HCT116 (cell line): ENCODE measurements at regions not wholly inside any gene's neighbourhood (a gene's known extent, or its start where the extent isn't known, plus 50 kb on each side); places are given as distances from the start of the nearest gene placed in this dataset.

ENCODE experiments used
- ATAC-seq: fragments of 200-7000 bp; cut with Tn5 transposase; 2 replicates; pipeline ENCODE4 v1.9.1; 2020; ENCODE audit warnings: mild to moderate bottlenecking, moderate library complexity
- BruUV-seq: library from RNA; stranded (reverse); fragments of 400-500 nt; replicated peaks from 2 replicates; lab custom pipeline; 2021; lab: Mats Ljungman, UMichigan
- CTCF ChIA-PET: fragments of 300-600 bp; sonication (Branson Sonifier 250); formaldehyde crosslinking; loops from one replicate; lab custom pipeline; 2021; ENCODE audit warnings: antibody characterized with exemption; lab: Charles Lee
- POLR2A ChIA-PET: fragments of 300-600, 350-600 bp; sonication (Branson Sonifier 250); formaldehyde crosslinking; loops from one replicate; lab custom pipeline; 2021; ENCODE audit warnings: antibody characterized with exemption; lab: Charles Lee
- RAD21 ChIA-PET, 2 experiments: fragments of 300-600 bp; sonication (Branson Sonifier 250); formaldehyde crosslinking; loops; one replicate each; lab custom pipeline; 2023; ENCODE audit warnings: low total read pairs in 2 of 2; ENCODE audit not compliant: uncharacterized antibody in 2 of 2, unreplicated experiment in 2 of 2, low non-redundant PET in 1 of 2; lab: Charles Lee
- DNase-seq: peaks from one replicate; pipeline ENCODE4 v3.0.0-alpha.2; 2010; ENCODE audit warnings: low read depth, low spot score
- H2AFZ ChIP-seq: fragments of 200-600 bp; shearing (Covaris generic), sonication (generic); 2 replicates; pipeline ENCODE4 v1.6.1; 2017; ENCODE audit warnings: low read depth, mixed run types, mixed read lengths, antibody characterized with exemption, low read length; ENCODE audit not compliant: poor library complexity, severe bottlenecking
- H3K27ac ChIP-seq: 2 replicates; pipeline ENCODE4 v1.5.1; 2012; ENCODE audit warnings: low read depth, low read length
- H3K27me3 ChIP-seq: fragments of 200-600 bp; sonication (generic); 2 replicates; pipeline ENCODE4 v1.6.1; 2016; ENCODE audit warnings: mixed run types, low read length, mixed read lengths; ENCODE audit not compliant: insufficient read depth
- H3K36me3 ChIP-seq, 2 experiments: fragments of 200-500 bp in 1 of 2; fragments of 200-600 bp in 1 of 2; sonication (Bioruptor generic) in 1 of 2; sonication (generic) in 1 of 2; 2 replicates each; pipeline versions ENCODE4 v1.5.1 to v1.6.1; 2014 to 2016; ENCODE audit warnings: low read length in 2 of 2, inconsistent platforms in 1 of 2, mixed read lengths in 1 of 2, mixed run types in 1 of 2; ENCODE audit not compliant: insufficient read depth in 2 of 2, control insufficient read depth in 1 of 2
- H3K4me1 ChIP-seq, 2 experiments: fragments of 200-600 bp in 1 of 2; sonication (generic) in 1 of 2; 2 replicates each; pipeline versions ENCODE4 v1.5.1 to v1.6.1; 2012 to 2017; ENCODE audit warnings: low read length in 2 of 2, inconsistent platforms in 1 of 2, mild to moderate bottlenecking in 1 of 2, mixed read lengths in 1 of 2, mixed run types in 1 of 2, moderate library complexity in 1 of 2; ENCODE audit not compliant: insufficient read depth in 2 of 2, control insufficient read depth in 1 of 2
- H3K4me2 ChIP-seq: fragments of 200-600 bp; sonication (generic); 2 replicates; pipeline ENCODE4 v1.6.1; 2017; ENCODE audit warnings: mixed run types, low read length, mixed read lengths
- H3K4me3 ChIP-seq, 2 experiments: fragments of 200-600 bp in 1 of 2; sonication (generic) in 1 of 2; replicated peaks in 1 of 2; 2 replicates each; pipeline ENCODE4 v1.5.1; 2011 to 2016; ENCODE audit warnings: low read length in 2 of 2, control low read depth in 1 of 2, low read depth in 1 of 2, mild to moderate bottlenecking in 1 of 2, mixed read lengths in 1 of 2, mixed run types in 1 of 2
- H3K79me2 ChIP-seq: fragments of 200-600 bp; sonication (generic); 2 replicates; pipeline ENCODE4 v1.6.1; 2017; ENCODE audit warnings: mild to moderate bottlenecking, mixed run types, low read length, moderate library complexity, mixed read lengths; ENCODE audit not compliant: insufficient read depth
- H3K9ac ChIP-seq: fragments of 200-600 bp; sonication (generic); 2 replicates; pipeline ENCODE4 v1.6.1; 2016; ENCODE audit warnings: low read length, mixed read lengths
- H3K9me2 ChIP-seq: fragments of 200-600 bp; sonication (generic), shearing (Covaris generic); 2 replicates; pipeline ENCODE4 v1.6.1; 2017; ENCODE audit warnings: mixed run types, mild to moderate bottlenecking, moderate library complexity; ENCODE audit not compliant: insufficient read depth
- H3K9me3 ChIP-seq, 2 experiments: fragments of 200-500 bp in 1 of 2; fragments of 200-600 bp in 1 of 2; sonication (Bioruptor generic) in 1 of 2; sonication (generic) in 1 of 2; 2 replicates each; pipeline ENCODE4 v1.6.1; 2014 to 2017; ENCODE audit warnings: low read length in 2 of 2, mixed read lengths in 2 of 2, inconsistent platforms in 1 of 2, low read depth in 1 of 2, mild to moderate bottlenecking in 1 of 2, mixed run types in 1 of 2, moderate library complexity in 1 of 2; ENCODE audit not compliant: control insufficient read depth in 1 of 2, insufficient read depth in 1 of 2
- H4K20me1 ChIP-seq: fragments of 200-600 bp; sonication (generic), shearing (Covaris generic); 2 replicates; pipeline ENCODE4 v1.6.1; 2017; ENCODE audit warnings: mixed run types, mild to moderate bottlenecking, moderate library complexity; ENCODE audit not compliant: insufficient read depth
- CBX3 ChIP-seq: IDR thresholded peaks from 2 replicates; pipeline ENCODE4 v1.6.1; 2012; ENCODE audit warnings: low read depth
- CEBPB ChIP-seq: IDR thresholded peaks from 2 replicates; pipeline ENCODE4 v1.6.1; 2012; ENCODE audit warnings: low read depth
- EGR1 ChIP-seq: IDR thresholded peaks from 2 replicates; pipeline ENCODE4 v1.6.1; 2012; ENCODE audit warnings: low read depth
- ELF1 ChIP-seq: IDR thresholded peaks from 2 replicates; pipeline ENCODE4 v1.6.1; 2012; ENCODE audit warnings: low read depth, borderline replicate concordance
- EZH2 ChIP-seq: fragments of 200-600 bp; sonication (generic); IDR thresholded peaks from 2 replicates; pipeline ENCODE4 v1.6.1; 2017; ENCODE audit warnings: antibody characterized with exemption, mixed run types
- EZH2phosphoT487 ChIP-seq: fragments of 200-600 bp; IDR thresholded peaks from 2 replicates; pipeline ENCODE4 v1.6.1; 2018; ENCODE audit warnings: antibody characterized with exemption, borderline replicate concordance
- FOSL1 ChIP-seq: IDR thresholded peaks from 2 replicates; pipeline ENCODE4 v1.6.1; 2012; ENCODE audit warnings: low read depth
- JUND ChIP-seq: IDR thresholded peaks from 2 replicates; pipeline ENCODE4 v1.6.1; 2012
- RAD21 ChIP-seq: IDR thresholded peaks from 2 replicates; pipeline ENCODE4 v1.6.1; 2012; ENCODE audit warnings: low read depth, mild to moderate bottlenecking
- SIN3A ChIP-seq: IDR thresholded peaks from 2 replicates; pipeline ENCODE4 v1.6.1; 2012; ENCODE audit warnings: low read depth
- SRF ChIP-seq: IDR thresholded peaks from 2 replicates; pipeline ENCODE4 v1.6.1; 2012; ENCODE audit warnings: low read depth
- TCF7L2 ChIP-seq: IDR thresholded peaks from 2 replicates; pipeline ENCODE4 v1.7.0; 2011; ENCODE audit warnings: borderline replicate concordance, inconsistent platforms; ENCODE audit not compliant: insufficient read depth, insufficient read length; ENCODE audit errors: extremely low read depth
- YY1 ChIP-seq: IDR thresholded peaks from 2 replicates; pipeline ENCODE4 v1.6.1; 2011; ENCODE audit warnings: low read length, low read depth, moderate library complexity, mild to moderate bottlenecking; ENCODE audit not compliant: insufficient replicate concordance; ENCODE audit errors: extremely low read depth
- ZFX ChIP-seq: fragments of 450-650 bp; IDR thresholded peaks from 2 replicates; pipeline ENCODE4 v1.6.1; 2017
- ZNF274 ChIP-seq: fragments of 200-500 bp; sonication (Bioruptor generic); IDR thresholded peaks from 2 replicates; pipeline ENCODE4 v1.6.1; 2014; ENCODE audit warnings: mild to moderate bottlenecking, low read depth, low read length, inconsistent platforms
- intact Hi-C: fragments of 100-400 bp; cut with micrococcal nuclease; formaldehyde crosslinking; loops from 2 replicates; pipeline ENCODE4 v1.10.0; 2022
- TF ChIP-seq, protein P1 (sequence below), 3 experiments: fragments of 200-600 bp in 1 of 3; sonication (generic) in 1 of 3; IDR thresholded peaks in 2 of 3; conservative IDR thresholded peaks in 1 of 3; 2 replicates each; pipeline ENCODE4 v1.5.1; 2012 to 2017; ENCODE audit warnings: low read depth in 2 of 3, low read length in 2 of 3, antibody characterized with exemption in 1 of 3, borderline replicate concordance in 1 of 3, control low read depth in 1 of 3, mild to moderate bottlenecking in 1 of 3, mixed read lengths in 1 of 3, mixed run types in 1 of 3, moderate library complexity in 1 of 3; ENCODE audit not compliant: insufficient read depth in 1 of 3
- TF ChIP-seq, protein P2 (sequence below): IDR thresholded peaks from 2 replicates; pipeline ENCODE4 v1.6.1; 2012
- TF ChIP-seq, protein P3 (sequence below): IDR thresholded peaks from 2 replicates; pipeline ENCODE4 v1.6.1; 2011; ENCODE audit warnings: mild to moderate bottlenecking, low read length, moderate library complexity; ENCODE audit not compliant: insufficient replicate concordance; ENCODE audit errors: extremely low read depth

DNA sequence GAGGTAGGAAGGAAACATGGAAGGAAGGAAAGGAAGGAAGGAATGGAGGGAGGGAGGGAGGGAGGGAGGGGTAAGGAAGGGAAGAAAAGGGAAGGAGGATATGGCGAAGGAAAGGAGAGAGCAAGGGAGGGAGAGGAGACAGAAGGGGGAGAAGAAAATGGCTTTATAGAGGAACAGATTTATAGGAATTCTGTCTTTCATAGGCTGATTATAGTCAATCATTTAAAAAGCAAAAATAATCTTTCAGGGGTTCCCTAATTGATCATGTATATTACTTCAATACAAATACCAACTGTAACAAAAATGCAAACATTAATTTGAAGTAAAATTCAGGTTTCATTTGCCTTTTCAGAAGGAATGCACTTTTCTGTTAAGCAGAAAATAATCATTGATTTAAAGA, 519.1 kb downstream of the MDFIC start:
- Histone ChIP-seq H3K4me1 (no peaks in the 10 kb centered on the region), H3K4me3 (no peak overlapping the region), H3K9me3 (no peaks in the 10 kb centered on the region), H3K9ac (no peak overlapping the region), H4K20me1 (no peaks in the 10 kb centered on the region), H3K4me2 (no peak overlapping the region), H2AFZ (no peak overlapping the region), H3K79me2 (no peaks in the 10 kb centered on the region), H3K36me3 (no peaks in the 10 kb centered on the region), H3K27me3 (no peaks in the 10 kb centered on the region)
- RAD21 ChIA-PET, result no interaction called here
- ATAC-seq (no peak), DNase-seq (no peak)
- BruUV-seq, result no TSS peak
- POLR2A ChIA-PET, result no interaction called here
- CTCF ChIA-PET, result no interaction called here
- intact Hi-C loops, result no loop called here
- TF ChIP-seq SRF, result no peak
- no peak for TF ChIP-seq ZFX
- TF ChIP-seq, protein P1, sequence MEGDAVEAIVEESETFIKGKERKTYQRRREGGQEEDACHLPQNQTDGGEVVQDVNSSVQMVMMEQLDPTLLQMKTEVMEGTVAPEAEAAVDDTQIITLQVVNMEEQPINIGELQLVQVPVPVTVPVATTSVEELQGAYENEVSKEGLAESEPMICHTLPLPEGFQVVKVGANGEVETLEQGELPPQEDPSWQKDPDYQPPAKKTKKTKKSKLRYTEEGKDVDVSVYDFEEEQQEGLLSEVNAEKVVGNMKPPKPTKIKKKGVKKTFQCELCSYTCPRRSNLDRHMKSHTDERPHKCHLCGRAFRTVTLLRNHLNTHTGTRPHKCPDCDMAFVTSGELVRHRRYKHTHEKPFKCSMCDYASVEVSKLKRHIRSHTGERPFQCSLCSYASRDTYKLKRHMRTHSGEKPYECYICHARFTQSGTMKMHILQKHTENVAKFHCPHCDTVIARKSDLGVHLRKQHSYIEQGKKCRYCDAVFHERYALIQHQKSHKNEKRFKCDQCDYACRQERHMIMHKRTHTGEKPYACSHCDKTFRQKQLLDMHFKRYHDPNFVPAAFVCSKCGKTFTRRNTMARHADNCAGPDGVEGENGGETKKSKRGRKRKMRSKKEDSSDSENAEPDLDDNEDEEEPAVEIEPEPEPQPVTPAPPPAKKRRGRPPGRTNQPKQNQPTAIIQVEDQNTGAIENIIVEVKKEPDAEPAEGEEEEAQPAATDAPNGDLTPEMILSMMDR (IDR thresholded peaks at IDR 0.05 in 2 of 3, conservative IDR thresholded peaks at IDR 0.05 in 1 of 3; ENCODE audit: borderline replicate concordance in 1 of 3, insufficient read depth in 1 of 3, low read depth in 2 of 3, low read length in 2 of 3), result no peak
- no peak for TF ChIP-seq YY1
- no peak for TF ChIP-seq RAD21
- TF ChIP-seq FOSL1, result no peak
- TF ChIP-seq, all 23 proteins: peak for 0
- H3K27ac ChIP-seq, result no peak overlapping the region
- H3K9me2 ChIP-seq, result no peaks in the 10 kb centered on the region

DNA sequence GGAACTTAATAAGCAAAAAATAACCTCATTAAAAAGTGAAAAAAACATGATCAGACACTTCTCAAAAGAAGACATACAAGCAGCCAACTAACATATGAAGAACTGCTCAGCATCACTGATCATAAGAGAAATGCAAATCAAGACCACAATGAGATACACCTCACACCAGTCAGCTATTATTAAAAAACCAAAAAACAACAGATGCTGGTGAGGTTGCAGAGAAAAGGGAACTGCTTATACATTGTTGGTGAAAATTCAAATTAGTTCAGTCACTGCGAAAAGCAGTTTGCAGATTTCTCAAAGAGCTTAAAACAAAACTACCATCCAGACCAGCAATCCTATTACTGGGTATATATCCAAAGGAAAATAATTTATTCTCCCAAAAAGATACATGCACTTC, 513.3 kb downstream of the MDFIC start:
- no peaks in the 10 kb centered on the region for H3K27me3 ChIP-seq
- ATAC-seq (no peak), DNase-seq (no peak)
- H3K4me2 ChIP-seq, result no peak overlapping the region
- RAD21 ChIA-PET, result no interaction called here
- POLR2A ChIA-PET, result no interaction called here
- no peak overlapping the region for H3K4me3 ChIP-seq
- H3K9me3 ChIP-seq, result no peaks in the 10 kb centered on the region
- H3K4me1 ChIP-seq, result no peaks in the 10 kb centered on the region
- H4K20me1 ChIP-seq, result no peaks in the 10 kb centered on the region
- H3K27ac ChIP-seq, result no peak overlapping the region
- no peak overlapping the region for H3K9ac ChIP-seq
- BruUV-seq, result no TSS peak
- H3K9me2 ChIP-seq, result 0 out of 2 replicates have a peak, but pooled peaks cover 3% of the 10 kb centered on the region
- CTCF ChIA-PET, result no interaction called here
- intact Hi-C loops, result no loop called here
- no peaks in the 10 kb centered on the region for H3K36me3 ChIP-seq
- no peaks in the 10 kb centered on the region for H3K79me2 ChIP-seq
- H2AFZ ChIP-seq, result no peak overlapping the region
- TF ChIP-seq CEBPB (no peak), EZH2phosphoT487 (no peak), CBX3 (no peak), EZH2 (no peak), EGR1 (no peak), SRF (no peak), FOSL1 (no peak), ELF1 (no peak), ZNF274 (no peak), JUND (no peak), SIN3A (no peak), TCF7L2 (no peak)
- TF ChIP-seq, protein P2, sequence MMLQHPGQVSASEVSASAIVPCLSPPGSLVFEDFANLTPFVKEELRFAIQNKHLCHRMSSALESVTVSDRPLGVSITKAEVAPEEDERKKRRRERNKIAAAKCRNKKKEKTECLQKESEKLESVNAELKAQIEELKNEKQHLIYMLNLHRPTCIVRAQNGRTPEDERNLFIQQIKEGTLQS, result no peak
- TF ChIP-seq, protein P3, sequence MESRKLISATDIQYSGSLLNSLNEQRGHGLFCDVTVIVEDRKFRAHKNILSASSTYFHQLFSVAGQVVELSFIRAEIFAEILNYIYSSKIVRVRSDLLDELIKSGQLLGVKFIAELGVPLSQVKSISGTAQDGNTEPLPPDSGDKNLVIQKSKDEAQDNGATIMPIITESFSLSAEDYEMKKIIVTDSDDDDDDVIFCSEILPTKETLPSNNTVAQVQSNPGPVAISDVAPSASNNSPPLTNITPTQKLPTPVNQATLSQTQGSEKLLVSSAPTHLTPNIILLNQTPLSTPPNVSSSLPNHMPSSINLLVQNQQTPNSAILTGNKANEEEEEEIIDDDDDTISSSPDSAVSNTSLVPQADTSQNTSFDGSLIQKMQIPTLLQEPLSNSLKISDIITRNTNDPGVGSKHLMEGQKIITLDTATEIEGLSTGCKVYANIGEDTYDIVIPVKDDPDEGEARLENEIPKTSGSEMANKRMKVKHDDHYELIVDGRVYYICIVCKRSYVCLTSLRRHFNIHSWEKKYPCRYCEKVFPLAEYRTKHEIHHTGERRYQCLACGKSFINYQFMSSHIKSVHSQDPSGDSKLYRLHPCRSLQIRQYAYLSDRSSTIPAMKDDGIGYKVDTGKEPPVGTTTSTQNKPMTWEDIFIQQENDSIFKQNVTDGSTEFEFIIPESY, result no peak
